IMR-90 (cell line): ENCODE measurements at regions not wholly inside any gene's neighbourhood (a gene's known extent, or its start where the extent isn't known, plus 50 kb on each side); places are given as distances from the start of the nearest gene placed in this dataset.

Experiments
- CEBPB ChIP-seq: IDR thresholded peaks from 2 replicates; pipeline ENCODE4 v1.6.1; 2012; ENCODE audit warnings: low read depth, low read length, improper control_type of control experiment
- CTCF ChIP-seq: conservative IDR thresholded peaks from 2 replicates; pipeline ENCODE4 v1.5.1; 2012; ENCODE audit warnings: mild to moderate bottlenecking, low read depth, low read length, improper control_type of control experiment
- MAFK ChIP-seq: IDR thresholded peaks from 2 replicates; pipeline ENCODE4 v1.6.1; 2012; ENCODE audit warnings: low read depth, low read length, improper control_type of control experiment
- POLR2A ChIP-seq: IDR thresholded peaks from 2 replicates; pipeline ENCODE4 v1.6.1; 2012; ENCODE audit warnings: mild to moderate bottlenecking, low read depth, low read length
- RCOR1 ChIP-seq: IDR thresholded peaks from 2 replicates; pipeline ENCODE4 v1.6.1; 2012; ENCODE audit warnings: mild to moderate bottlenecking, low read length, improper control_type of control experiment; ENCODE audit not compliant: insufficient replicate concordance
- SMC3 ChIP-seq: fragments of 150-350 bp; IDR thresholded peaks from 2 replicates; pipeline ENCODE4 v1.6.1; 2016; ENCODE audit warnings: low read depth, mild to moderate bottlenecking, antibody characterized with exemption, low read length, moderate library complexity

GRCh38 chr7:98565103-98565502 is 52.0 kb upstream of the NPTX2 start:
- TF ChIP-seq CTCF (no peak), POLR2A (no peak), RCOR1 (no peak), CEBPB (no peak), SMC3 (no peak), MAFK (no peak)
